Transverse colon (tissue), 4 donors: ENCODE measurements at regions not wholly inside any gene's neighbourhood (a gene's known extent, or its start where the extent isn't known, plus 50 kb on each side); places are given as distances from the start of the nearest gene placed in this dataset.

Experiments
- DNase-seq: peaks from one replicate; pipeline ENCODE4 v3.0.0-alpha.2; 2019
- H3K27ac ChIP-seq, 4 donors: fragments of 200-600 bp; sonication (generic); 2 replicates each; pipeline ENCODE4 v1.5.1; 2016 to 2018; ENCODE audit warnings: inconsistent platforms in 4 of 4
- H3K27me3 ChIP-seq: fragments of 200-600 bp; sonication (generic); 2 replicates; pipeline ENCODE4 v1.5.1; 2017; ENCODE audit warnings: inconsistent platforms
- H3K36me3 ChIP-seq, 4 donors: fragments of 200-600 bp; sonication (generic); 2 replicates each; pipeline ENCODE4 v1.5.1; 2017 to 2019; ENCODE audit warnings: inconsistent platforms in 4 of 4
- H3K4me1 ChIP-seq, 4 donors: fragments of 200-600 bp; sonication (generic); 2 replicates each; pipeline ENCODE4 v1.5.1; 2017 to 2020; ENCODE audit warnings: inconsistent platforms in 4 of 4
- H3K4me3 ChIP-seq, 4 donors: fragments of 200-600 bp; sonication (generic); 1 replicate in 1 of 4; 2 replicates in 3 of 4; pipeline versions ENCODE4 v1.5.1 to v1.6.1; 2017 to 2019; ENCODE audit warnings: inconsistent platforms in 4 of 4
- H3K9me3 ChIP-seq, 2 donors: fragments of 200-600 bp; sonication (generic); 2 replicates each; pipeline ENCODE4 v1.5.1; 2017 to 2019; ENCODE audit warnings: inconsistent platforms in 2 of 2
- CTCF ChIP-seq, 5 experiments: fragments of 200-600 bp in 3 of 5; fragments of 450-650 bp in 2 of 5; sonication (generic) in 3 of 5; IDR thresholded peaks; 1 replicate in 2 of 5; 2 replicates in 3 of 5; pipeline ENCODE4 v1.5.1; 2016 to 2017; ENCODE audit warnings: antibody characterized with exemption in 5 of 5, inconsistent platforms in 3 of 5, mild to moderate bottlenecking in 2 of 5, moderate library complexity in 1 of 5
- EP300 ChIP-seq: sonication (generic); formaldehyde crosslinking; IDR thresholded peaks from one replicate; pipeline ENCODE4 v1.6.1; 2017; ENCODE audit warnings: antibody characterized with exemption, low read depth
- POLR2A ChIP-seq: fragments of 450-650 bp; IDR thresholded peaks from one replicate; pipeline ENCODE4 v1.6.1; 2016; ENCODE audit warnings: antibody characterized with exemption, mild to moderate bottlenecking, moderate library complexity
- POLR2AphosphoS5 ChIP-seq, 3 donors: sonication (generic); formaldehyde crosslinking; IDR thresholded peaks; one replicate each; pipeline ENCODE4 v1.6.1; 2016; ENCODE audit warnings: antibody characterized with exemption in 3 of 3
- WGBS, 2 donors: methylation state at CpG; one replicate each; pipeline ENCODE4 v1.1.5; 2018; ENCODE audit warnings: low coverage in 1 of 2; 5-methylcytosine and 5-hydroxymethylcytosine counted together
- in situ Hi-C, 4 donors: fragments of 200-750 bp; cut with MboI; loops; one replicate each; pipeline versions ENCODE4 v1.15.0 to v1.15.1; 2017; ENCODE audit warnings: low sequenced_read_pairs in 3 of 4, low pct_ligation_motif_present in 1 of 4, low pct_unique_long_range_greater_than_20kb in 1 of 4
- intact Hi-C: fragments of 100-400 bp; cut with DNase I; formaldehyde crosslinking; loops from one replicate; pipeline ENCODE4 v1.15.1; 2023; ENCODE audit warnings: low total_unique reads

- H3K36me3 ChIP-seq, result no peaks in the 10 kb centered on the region
- TF ChIP-seq POLR2A (no peak), EP300 (no peak), POLR2AphosphoS5 (IDR thresholded peaks at IDR 0.05) (no peak), CTCF (IDR thresholded peaks at IDR 0.05) (no peak)
- H3K9me3 ChIP-seq, result no peaks in the 10 kb centered on the region
- H3K27ac ChIP-seq, result no peak overlapping the region
- intact Hi-C loops (no loop called here), in situ Hi-C loops (no loop called here)
- H3K4me1 ChIP-seq, result no peaks in the 10 kb centered on the region
- DNase-seq, result no peak
- no peaks in the 10 kb centered on the region for H3K27me3 ChIP-seq
- no peak overlapping the region for H3K4me3 ChIP-seq
These were observed 386.4 kb upstream of the RPS6KA3 start for GRCh38 chrX:20653070-20653469.

- Histone ChIP-seq H3K9me3 (no peaks in the 10 kb centered on the region), H3K36me3 (no peaks in the 10 kb centered on the region), H3K4me1 (no peaks in the 10 kb centered on the region), H3K4me3 (no peak overlapping the region), H3K27me3 (no peaks in the 10 kb centered on the region), H3K27ac (no peak overlapping the region)
- in situ Hi-C loops, result no loop called here
- 60 to 61% methylated on average over 1 of the region's 1 CpG for WGBS, 2 donors
- intact Hi-C loops, result no loop called here
- no peak for DNase-seq
- TF ChIP-seq POLR2A (no peak), CTCF (IDR thresholded peaks at IDR 0.05) (no peak)
These were observed 375.2 kb upstream of the RPS6KA3 start for GRCh38 chrX:20641954-20642353.

GRCh38 chrX:20639115-20639514 is 372.4 kb upstream of the RPS6KA3 start:
- Histone ChIP-seq H3K27ac (no peak overlapping the region), H3K27me3 (no peaks in the 10 kb centered on the region), H3K4me1 (no peaks in the 10 kb centered on the region), H3K4me3 (no peak overlapping the region), H3K36me3 (no peaks in the 10 kb centered on the region), H3K9me3 (no peaks in the 10 kb centered on the region)
- TF ChIP-seq CTCF (IDR thresholded peaks at IDR 0.05) (no peak), EP300 (no peak), POLR2AphosphoS5 (IDR thresholded peaks at IDR 0.05) (no peak), POLR2A (no peak)
- in situ Hi-C loops, result no loop called here
- intact Hi-C loops, result no loop called here
- DNase-seq, result no peak
- 45% methylated on average over 2 of the region's 2 CpGs; no CpG with 5 or more reads in 1 of the 2 donors for WGBS, 2 donors

- Histone ChIP-seq H3K36me3 (no peaks in the 10 kb centered on the region), H3K4me3 (no peak overlapping the region), H3K27ac (no peak overlapping the region), H3K9me3 (no peaks in the 10 kb centered on the region), H3K4me1 (no peaks in the 10 kb centered on the region), H3K27me3 (no peaks in the 10 kb centered on the region)
- no peak for DNase-seq
- TF ChIP-seq EP300, result no peak
- no peak for TF ChIP-seq POLR2A
- no peak for TF ChIP-seq CTCF (IDR thresholded peaks at IDR 0.05)
- TF ChIP-seq POLR2AphosphoS5 (IDR thresholded peaks at IDR 0.05), result no peak
- in situ Hi-C loops, result no loop called here
- WGBS, 2 donors, result 68 to 90% methylated on average over 2 of the region's 2 CpGs
- intact Hi-C loops, result no loop called here
These were observed 370.6 kb upstream of the RPS6KA3 start for GRCh38 chrX:20637351-20637750.
